Activated CD8-positive, alpha-beta memory T cell treated with anti-CD3 and anti-CD28 coated beads, Interleukin-2, amount 50 U/mL, for 48 hours (primary cell): ENCODE measurements at regions not wholly inside any gene's neighbourhood (a gene's known extent, or its start where the extent isn't known, plus 50 kb on each side); places are given as distances from the start of the nearest gene placed in this dataset.

ENCODE experiments used
- DNase-seq: peaks from one replicate; pipeline ENCODE4 v3.0.0-alpha.2; 2020

DNA sequence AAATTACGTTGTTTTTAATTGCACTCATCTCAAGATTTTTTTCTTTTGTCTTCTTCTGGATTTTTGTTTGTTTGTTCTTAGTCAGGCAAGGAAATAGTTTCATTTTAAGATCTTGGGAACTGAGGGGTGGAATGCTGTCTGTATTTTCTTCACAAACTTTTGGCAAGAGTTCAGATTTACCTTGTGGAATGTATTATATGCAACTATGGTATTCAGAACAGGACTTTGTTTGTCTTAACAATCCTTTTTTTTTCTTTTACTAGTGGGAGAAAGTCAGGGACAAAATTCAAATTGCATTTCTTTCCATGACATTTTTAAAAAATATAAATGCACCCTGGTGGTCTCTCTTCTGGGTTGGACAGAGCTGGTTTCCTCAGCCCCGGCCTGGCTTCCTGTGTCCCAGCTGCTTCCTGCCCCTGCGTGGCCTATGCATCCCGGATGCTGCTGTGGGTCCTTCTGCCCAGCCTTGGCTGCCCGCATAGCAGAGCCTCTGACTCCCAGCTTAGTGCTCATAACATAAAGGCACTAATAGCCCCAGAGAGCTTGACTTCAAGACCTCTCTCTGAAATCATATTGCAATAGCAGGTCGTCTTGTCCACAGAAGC is 520.7 kb downstream of the QKI start:
- no peak for DNase-seq

DNA sequence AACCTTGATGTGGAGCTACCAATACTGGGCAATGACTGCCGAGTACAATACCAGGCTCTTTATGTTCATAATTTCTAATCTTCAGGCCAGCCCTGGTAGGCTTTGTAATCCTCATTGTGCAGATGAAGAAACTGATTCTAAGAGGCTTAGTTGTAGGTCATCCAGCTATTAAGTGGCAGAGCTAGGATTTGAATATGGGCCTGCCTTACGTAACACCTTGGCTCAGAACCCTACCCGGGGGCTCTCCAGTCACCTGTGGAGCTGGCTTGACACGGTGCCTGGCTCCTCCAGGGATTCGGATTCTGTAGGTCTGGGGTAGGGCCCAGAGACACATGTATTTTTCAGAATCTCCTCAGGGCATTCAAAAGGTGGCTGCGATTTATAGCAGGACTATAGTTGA is 515.5 kb downstream of the QKI start:
- DNase-seq = no peak

DNA sequence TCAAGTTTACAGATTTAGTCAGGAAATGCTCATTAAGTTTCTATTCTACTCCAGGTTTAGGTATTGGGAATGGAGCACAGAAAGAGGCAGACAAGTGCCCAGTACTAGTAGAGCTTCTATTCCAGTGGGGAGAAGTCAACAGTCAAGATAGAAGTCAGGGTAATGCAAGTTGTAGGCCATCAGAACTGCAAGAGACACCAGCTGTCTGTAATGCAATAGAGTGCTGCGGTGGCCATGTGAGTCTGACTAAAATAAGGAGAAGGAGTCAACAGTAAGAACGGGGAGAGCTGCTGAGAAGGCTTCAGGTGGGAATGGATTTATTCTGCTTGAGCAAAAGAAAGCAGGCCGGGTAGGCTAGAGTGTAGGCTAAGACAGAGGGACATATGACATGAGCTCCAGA is 515.0 kb downstream of the QKI start:
- DNase-seq = no peak

DNA sequence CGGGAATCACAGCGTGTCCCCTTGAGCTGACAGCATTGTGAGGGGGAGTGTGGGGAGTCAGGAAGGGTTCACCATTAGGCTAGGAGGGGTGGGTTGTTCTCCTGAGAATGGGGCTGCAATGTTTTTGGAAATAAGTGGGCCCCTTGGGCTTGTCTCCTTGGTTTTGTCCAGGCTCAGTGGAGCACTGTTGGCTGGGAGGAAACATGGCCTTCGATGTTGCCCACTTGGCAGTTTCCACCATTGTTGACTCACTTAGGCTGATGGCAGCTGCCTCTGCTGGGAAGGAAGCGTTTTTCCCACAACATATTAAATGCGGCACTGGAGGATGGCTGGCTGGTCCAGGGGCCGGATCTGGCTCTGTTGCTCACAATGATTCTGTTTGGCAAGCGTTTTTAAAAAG is 512.1 kb downstream of the QKI start:
- DNase-seq = no peak

DNA sequence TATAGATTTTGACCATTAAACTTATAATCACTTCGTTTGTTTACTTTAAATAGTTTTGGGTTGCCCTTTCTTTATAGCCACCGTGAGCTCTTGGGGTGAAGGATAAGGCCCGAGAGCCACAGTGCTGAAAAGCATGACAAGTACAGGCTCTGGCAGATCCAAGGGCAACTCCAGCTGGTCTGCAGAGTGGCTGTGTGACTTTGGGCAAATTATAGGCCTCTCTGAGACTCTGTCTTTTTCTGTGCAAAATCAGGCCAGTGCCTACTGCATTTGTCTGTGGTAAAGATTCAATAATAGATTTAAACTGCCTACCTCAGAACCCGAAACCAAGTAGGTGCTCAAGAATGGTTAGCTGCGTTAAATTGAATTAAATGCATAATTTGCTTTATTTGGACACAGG is 511.3 kb downstream of the QKI start:
- no peak for DNase-seq

DNA sequence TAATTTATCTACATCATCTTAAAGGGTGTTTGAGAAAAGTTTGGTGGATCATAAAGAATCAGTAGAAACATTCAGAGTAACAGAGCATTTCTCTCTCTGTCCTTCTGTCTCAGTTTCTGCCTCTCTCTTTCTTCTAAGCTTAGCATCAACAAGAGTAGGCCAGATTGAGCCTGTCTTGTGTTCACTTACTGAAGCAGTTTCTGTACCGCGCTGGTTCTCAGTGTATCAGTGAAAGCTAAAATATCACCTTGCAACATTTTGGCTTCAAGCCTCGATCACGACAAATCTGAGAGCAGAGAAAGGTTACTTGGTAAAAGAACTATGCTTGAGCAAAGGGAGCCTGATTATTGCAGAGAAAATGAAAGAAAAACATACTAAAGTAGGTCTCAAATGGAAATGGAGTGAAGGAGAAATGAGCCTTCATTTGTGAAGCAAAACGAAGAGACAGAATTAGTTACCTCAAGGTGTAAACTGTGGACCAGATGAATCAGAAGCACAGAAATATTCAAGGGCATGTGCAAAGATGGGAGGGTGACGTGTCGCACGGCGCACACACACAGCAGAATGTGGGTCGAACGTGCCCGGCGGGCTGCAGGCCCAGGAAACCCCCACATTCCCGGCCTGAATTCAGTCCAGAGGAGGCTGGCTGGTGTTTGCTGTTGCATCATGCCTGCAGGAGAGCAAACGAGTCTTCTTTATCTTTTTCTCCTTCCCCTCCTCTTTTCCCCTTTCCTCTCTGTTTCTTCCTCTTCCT is 509.3 kb downstream of the QKI start:
- DNase-seq = no peak

DNA sequence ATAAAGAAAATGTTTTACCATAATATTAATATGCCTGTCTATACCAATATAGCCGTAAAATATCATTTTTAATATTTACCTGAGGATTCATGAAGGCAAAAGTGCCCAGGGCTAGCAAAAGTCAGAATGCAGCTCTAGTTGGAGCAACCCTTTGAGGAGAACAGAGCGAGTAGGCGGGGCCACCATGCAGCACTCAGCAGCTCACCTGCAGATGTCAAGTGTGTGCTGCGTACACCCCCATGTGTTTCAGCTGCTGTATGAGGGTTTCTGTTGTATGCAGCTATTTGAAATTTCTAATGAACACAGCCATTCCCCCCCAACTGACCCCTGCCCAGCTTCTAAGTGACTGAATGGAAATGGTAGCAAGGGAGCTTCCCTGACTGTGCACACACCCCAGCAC is 508.0 kb downstream of the QKI start:
- DNase-seq = no peak

DNA sequence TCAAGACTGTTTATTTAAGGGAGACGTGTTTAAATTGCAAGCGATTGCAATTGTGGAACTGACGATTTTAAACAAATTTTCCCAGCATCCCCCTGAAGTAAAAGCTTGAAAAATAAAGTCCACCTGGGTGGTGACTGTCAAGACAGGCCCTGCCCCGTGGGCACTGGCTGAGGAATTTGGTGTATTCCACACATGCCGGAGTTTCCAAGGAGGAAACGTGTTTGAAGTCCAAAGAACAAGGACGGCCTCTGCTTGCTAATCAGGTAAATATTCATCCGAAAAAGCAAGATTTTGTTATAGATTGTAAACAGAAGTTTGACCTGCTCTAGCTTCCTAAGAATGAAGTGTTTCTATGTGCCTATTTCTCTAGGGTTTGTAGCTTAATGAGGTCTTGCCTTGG is 505.1 kb downstream of the QKI start:
- no peak for DNase-seq

DNA sequence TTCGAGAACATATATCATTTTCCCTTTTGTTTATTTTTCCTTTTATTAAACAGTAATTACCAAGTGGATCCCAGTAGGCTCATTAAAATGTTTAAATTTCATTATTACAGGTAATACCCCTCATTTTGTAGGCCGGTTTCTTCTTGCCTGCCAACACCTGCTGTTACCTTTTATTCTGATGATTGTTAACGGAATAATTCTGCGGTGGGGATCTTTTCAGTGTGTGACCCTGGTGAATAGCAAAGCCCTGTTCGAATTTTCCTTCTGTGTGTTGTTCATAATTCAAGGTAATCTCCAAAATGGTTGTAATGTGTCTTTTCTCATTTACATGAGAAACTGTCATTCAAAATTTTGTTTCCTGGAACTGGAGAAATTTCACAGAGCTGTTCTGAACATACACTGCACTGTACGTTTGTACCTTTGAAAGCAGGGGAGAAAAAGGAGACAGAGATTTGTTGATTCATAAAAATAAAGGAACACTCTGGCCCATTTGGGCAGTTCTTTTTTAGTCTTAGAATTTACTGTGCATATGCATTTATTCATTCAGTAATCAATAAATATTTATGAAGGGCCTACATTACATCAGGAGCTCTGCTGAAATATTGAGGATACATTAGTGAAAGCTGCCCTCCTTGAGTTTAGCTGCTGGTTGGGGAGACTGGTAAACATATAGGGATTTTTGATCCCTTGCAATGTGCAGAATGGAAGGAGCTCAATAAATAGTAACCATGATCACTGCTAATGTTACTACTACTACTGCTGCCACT is 502.0 kb downstream of the QKI start:
- no peak for DNase-seq

DNA sequence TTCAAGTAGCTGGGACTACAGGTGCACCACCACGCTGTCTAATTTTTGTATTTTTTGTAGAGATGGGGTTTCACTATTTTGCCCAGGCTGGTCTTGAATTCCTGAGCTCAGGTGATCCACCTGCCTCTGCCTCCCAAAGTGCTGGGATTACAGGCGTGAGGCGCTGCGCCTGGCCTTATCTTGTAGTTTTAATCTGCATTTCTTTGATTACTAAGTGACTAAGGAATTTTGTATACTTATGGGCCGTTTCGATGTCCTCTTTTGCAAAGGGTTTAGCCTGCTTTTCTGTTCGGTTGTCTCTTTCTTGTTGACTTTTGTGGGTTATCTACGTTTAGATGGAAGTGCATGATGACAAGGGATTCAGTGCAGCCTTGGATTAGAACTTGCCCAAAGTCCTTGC is 500.6 kb downstream of the QKI start:
- no peak for DNase-seq

DNA sequence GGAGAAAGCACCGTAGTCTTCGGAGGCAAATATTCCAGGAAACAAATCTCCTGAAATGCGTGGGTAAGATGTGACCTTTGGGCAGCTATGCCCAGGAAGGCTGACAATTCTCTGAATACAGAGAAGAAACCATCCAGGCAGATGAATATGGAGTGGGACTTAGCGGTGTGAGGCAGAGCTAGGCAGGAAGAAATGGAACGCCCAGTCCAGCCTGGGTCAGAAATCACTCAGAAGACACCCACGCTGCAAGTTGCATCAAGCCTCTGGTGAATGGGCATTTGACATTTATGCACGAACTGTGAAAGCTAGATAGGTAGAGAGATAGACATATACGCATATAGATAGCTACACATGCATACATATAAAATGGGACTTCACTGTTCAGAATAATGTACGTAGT is 498.5 kb downstream of the QKI start:
- DNase-seq = no peak

DNA sequence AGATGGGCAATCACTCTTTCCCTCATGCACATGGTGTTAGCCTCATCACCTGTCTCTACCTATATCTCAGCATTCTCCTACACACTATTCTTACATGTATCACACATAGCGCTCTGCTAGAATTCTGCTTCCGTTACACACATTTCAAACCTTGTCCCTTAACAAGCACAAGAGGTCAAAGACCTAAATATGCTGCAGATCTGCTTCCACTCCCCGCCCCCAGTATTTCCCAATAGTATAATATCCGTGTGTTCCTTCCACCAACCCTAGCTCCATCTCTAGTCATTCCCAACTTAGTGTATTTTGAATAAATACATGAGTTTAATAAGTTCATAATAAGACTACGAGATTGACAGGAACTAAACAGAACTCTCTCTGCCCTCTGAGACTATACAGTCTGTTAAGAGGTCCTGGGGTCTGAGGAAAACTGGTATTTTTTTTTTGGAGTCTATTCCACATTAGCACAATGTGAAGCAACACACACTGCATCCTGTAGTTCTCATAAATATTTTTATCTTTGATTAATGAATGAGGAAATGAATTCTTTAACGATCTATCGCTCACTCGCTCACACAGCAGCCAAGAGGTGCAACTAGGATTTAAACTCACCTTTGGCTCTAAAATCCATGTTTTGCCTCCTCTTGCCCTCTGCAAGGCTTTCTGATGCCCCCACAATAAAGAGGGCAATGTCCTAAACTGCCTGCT is 491.6 kb downstream of the QKI start:
- no peak for DNase-seq

DNA sequence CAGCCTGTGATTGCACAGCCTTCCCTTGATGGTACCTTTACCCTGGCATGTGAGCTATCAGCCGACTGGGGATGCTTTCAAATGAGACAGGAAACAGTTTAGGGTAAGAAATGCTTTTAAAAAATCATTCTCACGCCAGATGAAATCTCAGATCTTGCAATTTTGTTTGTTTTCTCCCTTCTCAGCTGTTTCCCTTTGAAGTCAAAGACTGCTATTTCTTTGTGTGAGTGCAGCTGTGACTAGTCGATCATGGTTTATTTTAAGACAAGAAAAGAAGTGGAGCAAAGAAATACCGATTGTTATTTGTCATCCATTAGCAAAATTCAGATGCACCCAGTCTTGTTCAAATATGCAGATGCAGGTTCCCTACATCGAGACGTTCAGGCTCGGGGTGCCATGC is 489.7 kb downstream of the QKI start:
- no peak for DNase-seq

DNA sequence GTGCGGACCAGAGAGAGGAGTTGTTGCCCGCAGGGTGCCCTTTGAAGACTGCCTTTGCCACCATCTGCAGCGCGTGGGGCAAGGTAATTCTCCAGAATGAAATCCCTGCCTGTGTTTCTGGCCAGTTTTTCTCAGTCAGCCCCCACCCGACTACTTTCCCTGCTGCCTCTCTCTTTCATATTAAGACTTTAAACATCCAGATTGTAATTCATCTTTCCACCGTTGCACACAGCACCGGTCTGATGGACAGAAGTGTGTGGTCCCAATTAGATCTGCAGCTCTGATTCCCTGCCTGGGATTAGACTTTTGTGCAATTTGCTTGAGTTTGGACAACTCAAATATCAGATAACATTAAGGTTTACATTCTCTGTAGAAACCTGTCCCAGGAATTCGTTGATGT is 489.0 kb downstream of the QKI start:
- no peak for DNase-seq

DNA sequence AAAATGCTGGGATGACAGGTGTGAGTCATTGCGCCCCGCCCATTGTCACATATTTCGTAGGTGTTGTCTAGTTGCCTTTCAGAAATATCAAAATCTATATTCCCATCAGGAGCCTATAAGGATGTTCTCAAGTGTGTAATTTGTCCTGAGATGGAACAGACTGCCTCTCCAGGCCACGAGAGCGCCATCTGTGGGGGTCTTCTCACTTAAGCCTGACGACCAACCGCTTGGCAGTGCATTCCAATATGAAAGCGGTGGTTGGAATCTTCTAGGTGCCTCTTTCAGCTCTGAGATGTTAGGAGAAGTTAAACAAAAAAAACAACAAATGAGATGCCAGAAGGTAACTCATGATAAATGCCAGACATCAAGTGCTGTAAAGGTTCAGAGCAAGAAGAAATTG is 488.5 kb downstream of the QKI start:
- no peak for DNase-seq

DNA sequence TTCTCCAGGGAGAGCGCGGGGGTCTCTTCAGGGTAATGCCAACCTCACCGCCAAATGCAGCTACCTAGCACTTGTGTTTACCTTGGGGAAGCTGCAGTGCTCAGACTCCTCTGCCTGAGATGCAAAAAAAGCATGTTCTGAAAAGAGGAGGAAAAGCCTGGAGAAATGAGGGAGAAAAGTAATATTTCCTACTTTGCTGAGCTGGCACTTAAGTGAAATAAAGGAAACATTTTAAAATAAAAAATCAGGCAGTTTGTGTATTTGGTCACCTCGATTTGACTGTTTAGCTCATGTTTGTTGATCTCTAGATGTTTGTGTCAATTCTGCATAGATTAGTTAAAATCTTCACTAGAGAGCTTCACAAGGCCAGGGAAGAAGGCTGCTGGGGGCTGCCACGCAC is 487.2 kb downstream of the QKI start:
- DNase-seq = no peak

DNA sequence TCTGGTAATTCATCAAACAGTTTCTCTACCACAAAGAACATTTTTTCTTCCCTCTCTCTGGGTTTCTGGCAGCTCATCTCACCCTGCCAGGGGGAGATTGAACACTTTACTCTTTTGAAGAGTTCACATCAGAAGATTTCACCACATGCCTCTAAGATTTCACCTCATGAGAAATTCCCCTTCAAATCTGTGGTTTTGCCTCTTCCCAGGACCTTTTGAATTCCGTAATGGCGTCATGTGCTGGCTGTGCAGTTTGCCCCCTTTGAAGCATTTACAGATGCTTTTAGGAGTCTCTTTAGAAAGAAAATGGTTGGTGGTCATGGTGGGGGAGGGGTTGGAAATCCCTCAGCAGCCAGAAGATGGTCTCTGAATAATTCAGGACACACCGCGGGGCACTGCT is 486.1 kb downstream of the QKI start:
- no peak for DNase-seq

DNA sequence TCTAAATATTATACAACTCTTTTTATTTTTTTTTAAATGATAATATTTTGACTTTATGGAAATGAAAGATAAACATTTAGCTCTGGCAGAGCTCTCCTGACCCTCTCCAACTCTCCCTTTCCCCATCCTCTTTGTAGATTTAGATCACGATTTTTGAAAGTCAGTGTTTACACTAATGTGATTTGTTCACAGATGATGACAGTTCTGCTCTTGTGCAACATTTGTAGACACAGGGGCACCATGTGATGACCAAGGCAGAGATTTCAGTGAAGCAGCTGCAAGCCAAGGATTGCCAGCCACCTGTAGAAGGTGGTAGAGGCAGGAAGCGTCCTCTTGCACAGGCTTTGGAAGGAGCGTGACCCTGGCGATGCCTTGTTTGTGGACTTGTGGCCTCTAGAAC is 483.2 kb downstream of the QKI start:
- no peak for DNase-seq

DNA sequence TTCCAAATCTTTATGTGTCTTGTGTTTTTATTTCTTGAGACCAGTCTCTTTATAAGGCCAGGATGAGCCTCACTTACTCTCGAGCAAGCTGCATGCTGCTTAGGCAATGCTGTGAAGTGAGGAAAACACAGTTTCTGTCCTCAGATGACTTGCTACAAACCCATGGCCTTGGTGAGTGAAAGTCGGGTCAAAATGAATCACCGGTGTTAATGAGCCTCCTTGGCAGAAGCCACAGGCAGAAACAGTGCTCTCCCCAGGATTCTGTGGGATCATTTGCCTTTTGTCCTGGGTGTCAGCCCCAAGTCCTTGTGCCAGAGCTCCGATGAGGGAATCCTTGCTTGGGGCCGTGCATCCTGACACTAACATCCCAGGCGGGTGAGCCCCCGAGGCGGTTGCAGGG is 482.5 kb downstream of the QKI start:
- DNase-seq = no peak

DNA sequence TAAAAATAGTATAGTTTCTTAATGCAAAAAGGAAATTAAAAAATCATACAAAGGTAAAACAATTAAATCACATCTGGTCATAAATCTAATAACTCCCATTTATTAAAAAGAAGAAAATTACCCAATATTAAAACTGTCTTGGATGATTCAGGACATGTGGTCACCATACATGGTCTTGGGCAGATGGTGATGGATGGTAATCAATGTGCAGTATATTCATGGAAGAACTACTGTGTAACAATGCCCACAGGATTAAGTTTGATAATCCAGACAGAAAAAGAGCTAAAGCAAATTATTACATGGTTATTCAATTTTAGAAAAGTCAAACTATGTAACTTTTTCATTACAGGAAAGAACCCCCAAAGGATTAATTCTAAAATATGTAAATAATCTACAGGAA is 480.6 kb downstream of the QKI start:
- no peak for DNase-seq

DNA sequence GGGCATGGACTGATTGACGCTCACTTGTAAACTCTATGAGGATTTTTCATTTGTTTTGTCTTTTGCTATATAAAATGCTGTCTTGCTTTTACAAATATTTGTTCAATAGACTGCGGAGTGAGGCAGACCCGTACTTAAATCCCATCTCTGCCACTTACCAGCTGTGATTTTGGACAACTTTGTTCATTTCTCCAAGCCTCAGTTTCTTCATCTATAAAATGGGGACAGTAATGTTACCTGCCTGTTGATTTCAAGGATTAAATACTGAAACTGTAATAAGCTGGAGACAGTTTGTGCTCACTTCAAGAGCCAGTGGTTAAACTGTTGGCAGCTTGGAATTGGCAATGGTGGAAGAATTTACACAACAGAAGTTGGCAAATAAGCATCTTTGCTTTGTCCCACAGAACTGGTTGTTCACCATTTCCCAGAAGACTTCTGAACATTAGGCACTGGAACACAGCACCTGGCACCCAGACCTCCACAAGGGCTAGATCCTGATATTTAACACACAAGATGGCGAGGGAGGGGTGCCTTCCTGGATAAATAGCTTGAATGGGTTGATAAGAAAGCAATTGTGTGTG is 479.2 kb downstream of the QKI start:
- DNase-seq = no peak

DNA sequence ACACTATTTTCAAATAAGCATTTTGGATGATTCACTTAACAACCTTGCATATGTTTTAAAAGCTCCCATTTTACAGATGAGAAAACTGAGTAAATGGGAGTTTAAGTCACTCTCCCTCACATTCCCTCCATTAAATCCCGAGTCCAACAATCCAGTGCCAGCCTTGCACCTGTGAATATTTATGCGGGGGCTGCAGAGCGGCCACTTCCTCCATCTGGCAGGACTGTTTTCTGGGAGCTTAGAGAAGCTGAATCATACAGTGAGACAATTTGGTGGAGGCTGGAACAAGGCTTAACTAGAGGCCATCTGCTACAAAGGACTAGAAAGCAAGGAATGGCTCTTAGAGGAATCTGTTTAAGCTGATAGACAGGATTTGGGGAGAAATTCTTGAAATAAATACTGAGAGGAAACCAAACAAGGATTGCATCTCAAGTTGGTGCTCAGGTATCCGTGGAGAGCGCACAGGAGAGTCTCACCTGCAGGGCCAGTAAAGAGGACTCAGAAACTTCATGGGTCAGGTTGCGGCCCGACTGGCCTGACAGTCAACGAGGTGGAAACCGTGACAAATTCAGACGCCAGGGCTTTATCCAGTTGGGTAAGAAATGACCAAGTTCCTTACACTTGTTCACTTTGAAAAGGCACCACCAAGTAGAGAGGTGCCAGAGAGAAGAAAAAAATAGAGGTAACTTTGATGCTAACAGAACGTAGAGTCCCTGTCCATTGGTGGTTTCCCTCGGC is 478.5 kb downstream of the QKI start:
- no peak for DNase-seq
